Brain microvascular endothelial cell (primary cell): ENCODE measurements at regions not wholly inside any gene's neighbourhood (a gene's known extent, or its start where the extent isn't known, plus 50 kb on each side); places are given as distances from the start of the nearest gene placed in this dataset.
A peak's percentile ranks its signal among the peaks of the same experiment; 100 is the strongest.

ENCODE experiments used
- DNase-seq: peaks from one replicate; pipeline ENCODE4 v3.0.0-alpha.2; 2020
- H3K27ac ChIP-seq: fragments of 250-450 bp; sonication (Bioruptor Pico); 2 replicates; pipeline ENCODE4 v1.5.1; 2020; ENCODE audit warnings: mild to moderate bottlenecking, moderate library complexity
- H3K27me3 ChIP-seq: fragments of 250-450 bp; sonication (Bioruptor Pico); replicated peaks from 2 replicates; pipeline ENCODE4 v1.5.1; 2020; ENCODE audit warnings: mild to moderate bottlenecking
- H3K36me3 ChIP-seq: fragments of 250-450 bp; sonication (Bioruptor Pico); replicated peaks from 2 replicates; pipeline ENCODE4 v1.5.1; 2020; ENCODE audit warnings: mild to moderate bottlenecking
- H3K4me3 ChIP-seq: 2 replicates; pipeline ENCODE4 v1.5.1; 2011; ENCODE audit warnings: low read depth, mild to moderate bottlenecking, control low read depth, low read length, moderate library complexity
- in situ Hi-C: cut with HindIII; loops from 2 replicates; pipeline ENCODE4 v1.10.0; 2017; ENCODE audit warnings: low sequenced_read_pairs, low pct_ligation_motif_present
- TF ChIP-seq, protein P1 (sequence below): IDR thresholded peaks from 2 replicates; pipeline ENCODE4 v1.5.1; 2011; ENCODE audit warnings: low read depth, mild to moderate bottlenecking, moderate library complexity, low read length, control low read depth, inconsistent platforms; ENCODE audit errors: missing control alignments

DNA sequence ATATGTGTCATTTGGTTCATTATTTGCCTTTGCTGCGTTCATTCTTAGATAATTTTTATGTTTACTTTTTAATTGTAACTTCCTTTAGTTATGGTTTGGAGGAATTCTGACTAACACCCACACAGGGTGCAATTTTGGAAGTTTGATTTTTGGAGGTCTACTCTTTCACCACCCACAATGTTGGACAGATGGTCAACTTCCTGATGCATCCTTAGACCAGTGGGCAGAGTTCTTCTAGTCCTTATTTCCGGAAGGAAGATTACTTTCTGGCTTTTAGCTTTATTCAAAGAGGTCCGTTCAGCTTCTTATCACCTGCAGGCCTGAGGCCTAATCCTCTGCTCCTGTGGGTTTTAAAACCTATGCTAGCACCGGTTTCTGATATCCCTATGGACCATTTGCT, 126.7 kb downstream of the MTX3 start:
- DNase-seq: no peak
- TF ChIP-seq, protein P1, sequence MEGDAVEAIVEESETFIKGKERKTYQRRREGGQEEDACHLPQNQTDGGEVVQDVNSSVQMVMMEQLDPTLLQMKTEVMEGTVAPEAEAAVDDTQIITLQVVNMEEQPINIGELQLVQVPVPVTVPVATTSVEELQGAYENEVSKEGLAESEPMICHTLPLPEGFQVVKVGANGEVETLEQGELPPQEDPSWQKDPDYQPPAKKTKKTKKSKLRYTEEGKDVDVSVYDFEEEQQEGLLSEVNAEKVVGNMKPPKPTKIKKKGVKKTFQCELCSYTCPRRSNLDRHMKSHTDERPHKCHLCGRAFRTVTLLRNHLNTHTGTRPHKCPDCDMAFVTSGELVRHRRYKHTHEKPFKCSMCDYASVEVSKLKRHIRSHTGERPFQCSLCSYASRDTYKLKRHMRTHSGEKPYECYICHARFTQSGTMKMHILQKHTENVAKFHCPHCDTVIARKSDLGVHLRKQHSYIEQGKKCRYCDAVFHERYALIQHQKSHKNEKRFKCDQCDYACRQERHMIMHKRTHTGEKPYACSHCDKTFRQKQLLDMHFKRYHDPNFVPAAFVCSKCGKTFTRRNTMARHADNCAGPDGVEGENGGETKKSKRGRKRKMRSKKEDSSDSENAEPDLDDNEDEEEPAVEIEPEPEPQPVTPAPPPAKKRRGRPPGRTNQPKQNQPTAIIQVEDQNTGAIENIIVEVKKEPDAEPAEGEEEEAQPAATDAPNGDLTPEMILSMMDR: no peak
- Histone ChIP-seq H3K27ac (no peak overlapping the region), H3K36me3 (no peaks in the 10 kb centered on the region), H3K27me3 (no peaks in the 10 kb centered on the region), H3K4me3 (no peak overlapping the region)
- in situ Hi-C loops: no loop called here

DNA sequence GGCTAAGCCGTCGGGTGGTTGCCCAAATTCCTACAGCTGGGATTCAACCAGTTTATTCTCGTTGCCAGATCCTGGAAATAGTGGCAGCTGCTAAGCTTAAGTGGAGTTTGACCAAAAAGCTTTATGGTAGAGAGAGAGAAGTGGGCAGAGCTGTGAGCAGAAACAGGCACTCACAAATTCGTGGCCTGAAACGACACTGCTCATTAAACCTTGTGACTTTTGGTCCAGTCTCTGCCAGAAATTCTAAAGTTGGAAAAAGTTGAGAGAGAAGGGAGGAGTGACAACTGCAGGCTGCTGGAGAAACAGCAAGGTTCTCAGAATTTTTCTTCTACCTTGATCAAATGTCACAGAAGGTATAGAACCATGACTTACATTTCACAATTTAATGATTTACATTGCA, 131.5 kb downstream of the MTX3 start:
- TF ChIP-seq, protein P1: no peak
- DNase-seq: no peak
- Histone ChIP-seq H3K27ac (no peak overlapping the region), H3K36me3 (no peaks in the 10 kb centered on the region), H3K27me3 (no peaks in the 10 kb centered on the region), H3K4me3 (no peak overlapping the region)
- in situ Hi-C loops: no loop called here

DNA sequence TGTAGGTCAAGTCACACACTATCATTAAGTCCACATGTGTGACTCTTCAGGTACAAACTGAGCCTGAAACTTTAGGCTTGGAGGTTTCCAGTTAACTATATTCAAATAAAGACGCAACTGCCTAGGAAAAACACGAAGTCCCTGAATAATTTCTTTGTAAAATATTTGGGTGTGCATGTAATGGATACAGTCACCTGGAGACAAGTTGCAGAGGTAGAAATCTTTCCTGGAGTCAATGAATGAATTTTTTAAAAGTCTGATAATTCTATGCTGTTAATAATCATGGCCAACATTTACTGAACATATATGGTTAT, 132.7 kb downstream of the MTX3 start:
- no peaks in the 10 kb centered on the region for H3K27me3 ChIP-seq
- H3K27ac ChIP-seq: no peak overlapping the region
- in situ Hi-C loops: no loop called here
- H3K36me3 ChIP-seq: no peaks in the 10 kb centered on the region
- DNase-seq: no peak
- no peak overlapping the region for H3K4me3 ChIP-seq
- TF ChIP-seq, protein P1: no peak

DNA sequence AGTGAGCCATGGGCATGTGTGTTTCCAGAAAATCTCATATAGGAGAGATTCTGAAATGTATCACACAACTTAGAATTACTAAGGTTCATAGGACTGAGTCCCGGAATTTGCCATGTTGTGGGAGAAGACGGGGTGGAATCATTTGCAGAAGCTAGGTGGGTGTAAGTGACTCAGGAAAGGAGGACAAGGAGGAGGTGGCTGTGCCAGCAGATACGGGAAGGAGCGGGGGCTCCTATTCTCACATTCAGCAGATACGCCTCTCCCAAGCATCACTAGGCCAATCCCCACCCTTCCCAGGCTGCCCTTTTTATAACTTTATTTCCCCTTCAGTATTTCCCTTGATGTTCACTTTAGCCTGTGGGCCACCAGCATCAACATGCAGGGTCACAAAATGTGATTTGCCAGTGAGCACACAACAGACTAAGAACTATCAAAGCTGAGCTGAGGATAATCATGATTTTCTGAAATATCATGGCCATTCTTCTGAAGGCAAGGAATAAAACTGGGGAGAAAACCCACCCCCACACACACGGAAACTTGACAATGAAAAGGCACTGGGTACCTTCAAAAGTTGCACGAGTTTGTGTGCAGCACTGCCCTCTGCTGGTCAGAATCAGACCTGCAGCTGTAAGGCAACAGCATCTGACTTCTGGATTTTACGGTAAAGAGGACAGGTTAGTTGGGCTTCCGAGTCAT, 133.2 kb downstream of the MTX3 start:
- H3K4me3 ChIP-seq: no peak overlapping the region
- DNase-seq: peak; percentile 60
- no peaks in the 10 kb centered on the region for H3K27me3 ChIP-seq
- no peak overlapping the region for H3K27ac ChIP-seq
- TF ChIP-seq, protein P1: peak; percentile 98
- in situ Hi-C loops: no loop called here
- no peaks in the 10 kb centered on the region for H3K36me3 ChIP-seq

DNA sequence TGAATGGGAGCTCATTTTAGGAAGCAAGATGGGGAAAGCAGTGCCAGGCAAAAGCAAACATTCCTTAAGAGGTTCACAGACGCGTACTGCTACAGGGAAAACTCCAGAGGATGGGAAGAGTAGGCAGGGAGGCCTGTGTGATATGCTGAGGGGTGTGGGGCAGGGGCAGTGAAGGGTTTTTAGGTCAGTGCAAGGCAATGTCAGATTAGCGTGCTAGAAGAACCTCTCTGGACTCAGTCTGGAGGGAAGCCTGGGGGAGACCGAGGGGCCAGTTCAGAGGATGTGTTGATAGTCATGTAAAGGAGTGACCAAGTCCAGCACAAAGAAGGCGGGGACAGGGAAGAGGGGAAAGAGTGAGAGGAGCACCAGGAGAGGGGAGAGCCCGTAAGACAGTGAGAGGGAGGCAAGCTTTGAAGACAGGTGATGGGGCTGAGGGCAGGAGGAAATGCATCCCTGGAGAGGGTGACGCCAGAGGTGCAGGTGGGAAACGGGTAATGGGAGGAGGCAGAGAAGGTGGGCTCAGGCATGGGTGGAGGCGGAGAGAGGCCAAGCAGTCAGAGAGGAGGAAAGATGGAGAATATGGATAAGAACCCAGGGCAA, 134.5 kb downstream of the MTX3 start:
- Histone ChIP-seq H3K27ac (no peak overlapping the region), H3K4me3 (no peak overlapping the region), H3K27me3 (no peaks in the 10 kb centered on the region), H3K36me3 (no peaks in the 10 kb centered on the region)
- no peak for DNase-seq
- in situ Hi-C loops: no loop called here
- TF ChIP-seq, protein P1: no peak
